Right lobe of liver (tissue), 6 donors: ENCODE measurements at regions not wholly inside any gene's neighbourhood (a gene's known extent, or its start where the extent isn't known, plus 50 kb on each side); places are given as distances from the start of the nearest gene placed in this dataset.
"Not testable (repeated sequence)": the region's sequence is repeated elsewhere in the genome, so short reads cannot be mapped to it uniquely, and the experiment has no call there.

Experiments
- ATAC-seq, 4 donors: fragments of 200-7000 bp; cut with Tn5 transposase; one replicate each; pipeline ENCODE4 v1.9.1; 2020; ENCODE audit warnings: mild to moderate bottlenecking in 4 of 4, moderate library complexity in 4 of 4
- DNase-seq, 3 donors: peaks; one replicate each; pipeline ENCODE4 v3.0.0-alpha.2; 2020
- H3K27ac ChIP-seq, 3 donors: fragments of 200-600 bp; one replicate each; pipeline ENCODE4 v1.8.0; 2022
- H3K27me3 ChIP-seq, 2 donors: fragments of 200-600 bp; one replicate each; pipeline ENCODE4 v1.8.0; 2022
- H3K36me3 ChIP-seq, 4 donors: fragments of 200-600 bp; sonication (generic) in 1 of 4; one replicate each; pipeline versions ENCODE4 v1.5.1 to v1.8.0; 2017 to 2022; ENCODE audit warnings: control low read depth in 1 of 4
- H3K4me1 ChIP-seq, 4 donors: fragments of 200-600 bp; sonication (generic) in 1 of 4; one replicate each; pipeline versions ENCODE4 v1.5.1 to v1.8.0; 2017 to 2022; ENCODE audit warnings: control low read depth in 1 of 4
- H3K4me3 ChIP-seq, 3 donors: fragments of 200-600 bp; one replicate each; pipeline ENCODE4 v1.8.0; 2022
- H3K9me3 ChIP-seq, 4 donors: fragments of 200-600 bp; sonication (generic) in 1 of 4; one replicate each; pipeline versions ENCODE4 v1.5.1 to v1.8.0; 2017 to 2022; ENCODE audit warnings: control low read depth in 1 of 4
- POLR2A ChIP-seq: fragments of 450-650 bp; IDR thresholded peaks from one replicate; pipeline ENCODE4 v1.6.1; 2017; ENCODE audit warnings: antibody characterized with exemption, mild to moderate bottlenecking
- WGBS: methylation state at CpG from one replicate; pipeline ENCODE4 v1.1.6; 2018; ENCODE audit warnings: low coverage, low lambda C conversion rate; ENCODE audit not compliant: insufficient coverage; ENCODE audit errors: missing lambda C conversion rate; 5-methylcytosine and 5-hydroxymethylcytosine counted together
- intact Hi-C, 2 donors: fragments of 100-400 bp; cut with DNase I; formaldehyde crosslinking; loops; one replicate each; pipeline versions ENCODE4 v1.11.2 to v1.14.1; 2022
- TF ChIP-seq, protein P1 (sequence below), 4 donors: fragments of 200-600 bp in 3 of 4; fragments of 450-650 bp in 1 of 4; IDR thresholded peaks; one replicate each; pipeline versions ENCODE4 v1.5.1 to v1.8.0; 2016 to 2022; ENCODE audit warnings: antibody characterized with exemption in 4 of 4, mild to moderate bottlenecking in 2 of 4
- donor health status: DM: no; HTN: yes; CAD: no.
- donor health status: DM: no; HTN: no; CAD: no.
- donor health status: DM: no; HTN: no; CAD: no.
- donor health status: DM: no; HTN: yes; CAD: no.
- donor health status: DM: no; HTN: yes; CAD: no.

DNA sequence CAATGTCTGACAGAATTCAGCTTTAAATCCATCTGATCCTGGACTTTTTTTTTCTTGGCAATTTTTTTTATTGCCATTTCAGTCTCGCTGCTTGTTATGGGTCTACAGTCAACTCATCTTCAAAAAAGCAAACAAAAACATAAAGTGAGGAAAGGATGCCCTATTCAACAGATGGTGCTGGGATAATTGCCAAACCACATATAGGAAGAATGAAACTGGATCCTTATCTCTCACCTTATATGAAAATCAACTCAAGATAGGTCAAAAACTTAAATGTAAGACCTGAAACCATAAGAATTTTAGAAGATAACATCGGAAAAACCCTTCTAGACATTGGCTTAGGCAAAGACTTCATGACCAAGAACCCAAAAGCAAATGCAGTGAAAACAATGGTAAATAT, 389.1 kb upstream of the ST8SIA4 start:
- H3K9me3 ChIP-seq = no peaks in the 10 kb centered on the region
- no peak for TF ChIP-seq POLR2A
- TF ChIP-seq, protein P1, sequence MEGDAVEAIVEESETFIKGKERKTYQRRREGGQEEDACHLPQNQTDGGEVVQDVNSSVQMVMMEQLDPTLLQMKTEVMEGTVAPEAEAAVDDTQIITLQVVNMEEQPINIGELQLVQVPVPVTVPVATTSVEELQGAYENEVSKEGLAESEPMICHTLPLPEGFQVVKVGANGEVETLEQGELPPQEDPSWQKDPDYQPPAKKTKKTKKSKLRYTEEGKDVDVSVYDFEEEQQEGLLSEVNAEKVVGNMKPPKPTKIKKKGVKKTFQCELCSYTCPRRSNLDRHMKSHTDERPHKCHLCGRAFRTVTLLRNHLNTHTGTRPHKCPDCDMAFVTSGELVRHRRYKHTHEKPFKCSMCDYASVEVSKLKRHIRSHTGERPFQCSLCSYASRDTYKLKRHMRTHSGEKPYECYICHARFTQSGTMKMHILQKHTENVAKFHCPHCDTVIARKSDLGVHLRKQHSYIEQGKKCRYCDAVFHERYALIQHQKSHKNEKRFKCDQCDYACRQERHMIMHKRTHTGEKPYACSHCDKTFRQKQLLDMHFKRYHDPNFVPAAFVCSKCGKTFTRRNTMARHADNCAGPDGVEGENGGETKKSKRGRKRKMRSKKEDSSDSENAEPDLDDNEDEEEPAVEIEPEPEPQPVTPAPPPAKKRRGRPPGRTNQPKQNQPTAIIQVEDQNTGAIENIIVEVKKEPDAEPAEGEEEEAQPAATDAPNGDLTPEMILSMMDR (IDR thresholded peaks at IDR 0.05) = no peak
- DNase-seq (no peak), ATAC-seq (no peak)
- H3K27me3 ChIP-seq = no peaks in the 10 kb centered on the region
- no peak overlapping the region for H3K4me3 ChIP-seq
- H3K36me3 ChIP-seq = no peaks in the 10 kb centered on the region
- 35% methylated on average over 2 of the region's 2 CpGs for WGBS
- H3K27ac ChIP-seq = no peak overlapping the region
- no peaks in the 10 kb centered on the region for H3K4me1 ChIP-seq
- intact Hi-C loops = no loop called here

DNA sequence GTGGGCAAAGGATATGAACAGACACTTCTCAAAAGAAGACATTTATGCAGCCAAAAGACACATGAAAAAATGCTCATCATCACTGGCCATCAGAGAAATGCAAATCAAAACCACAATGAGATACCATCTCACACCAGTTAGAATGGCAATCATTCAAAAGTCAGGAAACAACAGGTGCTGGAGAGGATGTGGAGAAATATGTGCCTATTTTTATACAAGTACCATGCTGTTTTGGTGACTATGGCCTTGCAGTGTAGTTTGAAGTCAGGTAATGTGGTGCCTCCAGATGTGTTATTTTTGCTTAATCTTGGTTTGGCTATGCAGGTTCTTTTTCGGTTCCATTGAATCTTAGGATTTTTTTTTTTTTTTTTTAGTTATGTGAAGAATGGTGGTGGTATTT, 387.7 kb upstream of the ST8SIA4 start:
- DNase-seq, ATAC-seq, H3K4me3 ChIP-seq, H3K27ac ChIP-seq, H3K9me3 ChIP-seq, intact Hi-C loops, H3K27me3 ChIP-seq, H3K36me3 ChIP-seq, H3K4me1 ChIP-seq: not testable (repeated sequence)
- WGBS = 44% methylated on average over 1 of the region's 1 CpG

- no peak overlapping the region for H3K4me3 ChIP-seq
- no peaks in the 10 kb centered on the region for H3K36me3 ChIP-seq
- intact Hi-C loops = no loop called here
- TF ChIP-seq POLR2A = no peak
- TF ChIP-seq, protein P1 (IDR thresholded peaks at IDR 0.05) = no peak
- 62% methylated on average over 7 of the region's 7 CpGs for WGBS
- ATAC-seq = no peak
- H3K4me1 ChIP-seq = no peaks in the 10 kb centered on the region
- no peak for DNase-seq
- no peaks in the 10 kb centered on the region for H3K9me3 ChIP-seq
- no peak overlapping the region for H3K27ac ChIP-seq
- no peaks in the 10 kb centered on the region for H3K27me3 ChIP-seq
These were observed 385.6 kb upstream of the ST8SIA4 start for GRCh38 chr5:101288633-101289032.

DNA sequence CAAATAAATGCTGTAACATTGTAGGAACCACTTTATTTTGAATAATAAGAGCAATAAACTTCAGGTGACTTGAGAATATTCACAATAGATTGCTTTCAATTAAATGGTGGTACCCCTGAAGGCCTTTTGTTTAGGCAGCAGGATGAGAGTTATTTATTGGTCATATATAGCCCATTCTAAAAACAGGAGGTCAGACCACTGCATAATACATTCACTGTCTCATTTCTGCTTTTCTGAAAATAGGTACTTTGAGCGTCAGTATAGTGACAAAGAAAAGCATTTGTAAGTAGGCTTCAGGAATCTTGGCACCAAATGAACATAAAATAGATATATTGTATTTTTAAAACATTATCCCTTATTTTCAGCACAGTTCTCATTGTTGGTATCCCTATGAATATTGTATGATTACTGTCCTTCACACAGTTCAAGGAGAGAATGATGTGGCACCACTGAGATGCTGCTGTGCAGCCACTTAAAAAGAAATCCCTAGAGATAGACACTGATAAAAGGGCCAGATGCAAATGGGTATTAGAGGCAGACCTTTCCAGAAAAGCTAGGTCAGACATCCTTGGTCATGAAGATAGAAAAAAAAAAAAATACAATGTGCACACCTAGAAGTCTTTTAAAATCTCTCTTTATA, 381.8 kb upstream of the ST8SIA4 start:
- Histone ChIP-seq H3K9me3 (no peaks in the 10 kb centered on the region), H3K27me3 (no peaks in the 10 kb centered on the region), H3K36me3 (no peaks in the 10 kb centered on the region), H3K4me3 (no peak overlapping the region), H3K27ac (no peak overlapping the region), H3K4me1 (no peaks in the 10 kb centered on the region)
- no peak for TF ChIP-seq POLR2A
- TF ChIP-seq, protein P1 (IDR thresholded peaks at IDR 0.05) = no peak
- ATAC-seq (no peak), DNase-seq (no peak)
- intact Hi-C loops = no loop called here
- 26% methylated on average over 1 of the region's 1 CpG for WGBS

- intact Hi-C loops, H3K9me3 ChIP-seq, H3K27me3 ChIP-seq, ATAC-seq, H3K27ac ChIP-seq, DNase-seq, H3K4me3 ChIP-seq, H3K4me1 ChIP-seq, H3K36me3 ChIP-seq: not testable (repeated sequence)
- 77% methylated on average over 3 of the region's 3 CpGs for WGBS
These were observed 380.9 kb upstream of the ST8SIA4 start for GRCh38 chr5:101283938-101284337.

GRCh38 chr5:101278917-101279316, 375.8 kb upstream of the ST8SIA4 start:
- no peak overlapping the region for H3K4me3 ChIP-seq
- TF ChIP-seq POLR2A = no peak
- TF ChIP-seq, protein P1 (IDR thresholded peaks at IDR 0.05) = no peak
- H3K36me3 ChIP-seq = no peaks in the 10 kb centered on the region
- no peaks in the 10 kb centered on the region for H3K9me3 ChIP-seq
- H3K27ac ChIP-seq = no peak overlapping the region
- no peaks in the 10 kb centered on the region for H3K27me3 ChIP-seq
- ATAC-seq (no peak), DNase-seq (no peak)
- WGBS = 86% methylated on average over 2 of the region's 2 CpGs
- intact Hi-C loops = no loop called here
- no peaks in the 10 kb centered on the region for H3K4me1 ChIP-seq
